T-helper 17 cell (primary cell): ENCODE measurements at regions not wholly inside any gene's neighbourhood (a gene's known extent, or its start where the extent isn't known, plus 50 kb on each side); places are given as distances from the start of the nearest gene placed in this dataset.

ENCODE experiments used
- ATAC-seq: fragments of 150-1000 bp; cut with Tn5 transposase; 2 replicates; pipeline ENCODE4 v1.10.0; 2021; ENCODE audit warnings: mild to moderate bottlenecking, moderate library complexity
- DNase-seq, 3 donors: peaks; one replicate each; pipeline versions ENCODE4 v3.0.0 to v3.0.0-alpha.2; 2020 to 2021
- H3K9me3 ChIP-seq: one replicate; pipeline ENCODE4 v1.7.0; 2013; ENCODE audit warnings: low read length, mild to moderate bottlenecking; ENCODE audit not compliant: control insufficient read depth, poor library complexity, severe bottlenecking
- H3K27ac Mint-ChIP-seq: one replicate; pipeline ENCODE4 v1.8.0; 2022; ENCODE audit warnings: mild to moderate bottlenecking, moderate library complexity, mixed read lengths
- H3K27me3 Mint-ChIP-seq: one replicate; pipeline ENCODE4 v1.8.0; 2022; ENCODE audit warnings: mixed read lengths
- H3K36me3 Mint-ChIP-seq: one replicate; pipeline ENCODE4 v1.8.0; 2022; ENCODE audit warnings: low read depth, mixed read lengths
- H3K4me1 Mint-ChIP-seq: one replicate; pipeline ENCODE4 v1.8.0; 2022; ENCODE audit warnings: mild to moderate bottlenecking, mixed read lengths
- H3K4me3 Mint-ChIP-seq: one replicate; pipeline ENCODE4 v1.8.0; 2022; ENCODE audit warnings: mild to moderate bottlenecking, moderate library complexity, mixed read lengths

DNA sequence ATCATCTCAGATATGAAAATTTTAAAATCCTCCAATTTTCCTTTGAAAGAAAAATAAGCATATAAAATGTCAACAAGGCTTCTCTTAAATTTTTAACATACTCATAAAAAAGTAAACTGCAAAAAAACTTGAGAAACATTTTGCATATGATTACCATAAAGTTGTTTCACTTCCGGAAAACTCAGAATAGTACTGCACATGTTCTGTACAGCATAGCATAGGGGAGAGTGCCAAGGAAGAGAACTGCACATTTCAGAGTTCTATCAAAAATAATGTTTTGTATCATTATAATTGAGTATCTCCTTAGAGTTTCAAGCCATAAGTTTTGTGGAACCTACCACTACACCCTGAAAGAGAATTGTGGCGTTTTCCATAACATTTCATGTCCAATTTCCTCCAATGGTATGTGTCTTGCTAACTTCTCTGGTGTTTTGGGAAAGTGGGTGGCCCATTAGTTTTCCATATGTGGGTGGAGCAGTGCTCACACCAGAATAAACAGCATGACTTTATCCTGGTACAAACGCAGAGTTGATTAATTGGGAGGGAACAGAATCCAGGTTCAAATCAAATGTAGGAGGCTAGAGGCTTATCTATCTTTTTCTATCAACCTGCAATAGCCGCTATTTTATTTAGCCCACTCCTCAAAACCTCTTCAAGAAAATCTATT, 430.9 kb downstream of the LMO4 start:
- Mint-ChIP-seq H3K27ac (no peak overlapping the region), H3K4me1 (peaks cover 6% of the 10 kb centered on the region), H3K27me3 (no peaks in the 10 kb centered on the region), H3K36me3 (peaks cover 2% of the 10 kb centered on the region), H3K4me3 (no peak overlapping the region)
- no peaks in the 10 kb centered on the region for H3K9me3 ChIP-seq
- ATAC-seq (no peak), DNase-seq (no peak)

DNA sequence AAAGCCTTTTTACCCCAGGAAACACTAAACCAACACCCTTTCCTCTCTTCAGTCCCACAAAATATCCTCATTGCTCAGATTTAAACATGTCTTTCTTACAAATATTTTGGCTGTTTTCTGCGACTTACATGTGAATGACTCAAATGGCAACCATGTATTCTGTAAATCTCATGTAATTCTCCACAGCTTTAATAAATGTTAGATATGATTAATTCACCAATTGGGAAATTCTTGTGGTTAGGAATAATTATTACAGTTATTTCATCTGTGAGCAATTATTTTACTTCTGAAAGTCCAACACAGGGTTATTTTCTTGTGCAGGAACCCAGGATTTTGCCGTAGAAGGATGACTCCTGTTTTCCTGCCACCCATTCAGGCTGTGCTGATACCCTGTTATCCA, 431.5 kb downstream of the LMO4 start:
- H3K9me3 ChIP-seq = no peaks in the 10 kb centered on the region
- Mint-ChIP-seq H3K27ac (no peak overlapping the region), H3K36me3 (peaks cover 2% of the 10 kb centered on the region), H3K4me1 (peaks cover 6% of the 10 kb centered on the region), H3K27me3 (peaks cover 4% of the 10 kb centered on the region), H3K4me3 (no peak overlapping the region)
- ATAC-seq (no peak), DNase-seq (no peak)

DNA sequence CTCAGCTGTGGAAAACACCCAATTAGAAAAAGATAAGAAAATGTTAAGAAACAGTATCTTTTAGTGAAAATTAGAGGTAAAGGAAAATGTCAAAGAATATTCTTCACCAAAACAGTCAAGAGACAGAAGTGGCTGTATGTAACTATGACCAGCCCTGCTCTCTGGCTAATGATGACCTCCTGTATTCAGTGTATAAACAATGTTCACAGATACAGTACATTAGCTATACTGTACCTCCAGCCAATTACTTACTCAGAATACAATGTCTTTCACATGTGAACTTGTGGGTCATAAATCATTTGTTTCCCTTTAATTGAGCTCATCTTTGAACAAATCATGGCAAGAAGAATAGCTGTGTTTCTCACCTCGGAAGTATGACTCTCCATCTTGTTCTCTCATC, 432.0 kb downstream of the LMO4 start:
- H3K27me3 Mint-ChIP-seq = peaks cover 7% of the 10 kb centered on the region
- no peak overlapping the region for H3K27ac Mint-ChIP-seq
- H3K4me3 Mint-ChIP-seq = no peak overlapping the region
- ATAC-seq (no peak), DNase-seq (no peak)
- peaks cover 2% of the 10 kb centered on the region for H3K36me3 Mint-ChIP-seq
- peaks cover 6% of the 10 kb centered on the region for H3K4me1 Mint-ChIP-seq
- no peaks in the 10 kb centered on the region for H3K9me3 ChIP-seq

GRCh38 chr1:87763483-87763882, 434.8 kb downstream of the LMO4 start:
- Mint-ChIP-seq H3K4me3 (no peak overlapping the region), H3K36me3 (peaks cover 2% of the 10 kb centered on the region), H3K4me1 (peaks cover 6% of the 10 kb centered on the region), H3K27ac (no peak overlapping the region), H3K27me3 (peaks cover 7% of the 10 kb centered on the region)
- ATAC-seq (no peak), DNase-seq (no peak)
- H3K9me3 ChIP-seq = no peaks in the 10 kb centered on the region

DNA sequence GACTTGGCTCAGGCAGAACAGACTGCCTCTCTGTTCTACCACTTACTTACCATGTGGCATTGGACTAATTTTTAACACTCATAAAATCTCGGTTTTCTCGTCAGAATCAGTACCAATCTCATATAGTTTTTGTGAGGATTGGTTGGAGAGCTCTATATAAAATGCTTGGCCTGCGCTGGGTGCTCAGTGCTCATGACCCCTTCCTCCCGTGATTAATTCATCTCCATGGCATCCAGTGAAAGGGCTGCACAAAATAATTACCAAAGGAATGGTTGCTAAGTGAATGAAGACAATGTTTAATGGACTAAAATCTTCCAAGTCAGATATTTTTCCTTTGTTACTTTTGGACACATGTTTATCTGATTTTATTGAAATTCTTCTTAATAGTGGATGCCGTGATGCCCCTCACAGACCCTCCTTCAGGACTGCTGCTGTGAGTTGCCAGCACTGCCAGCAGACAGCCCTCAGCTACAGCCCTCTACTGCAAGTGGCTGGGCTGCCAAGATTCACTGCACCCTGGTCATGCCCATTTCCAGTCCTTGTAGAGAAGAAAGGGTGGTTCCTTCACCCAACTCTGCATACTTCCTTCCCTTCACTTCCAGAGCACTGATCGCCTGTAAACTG, 436.5 kb downstream of the LMO4 start:
- peaks cover 6% of the 10 kb centered on the region for H3K4me1 Mint-ChIP-seq
- no peak overlapping the region for H3K27ac Mint-ChIP-seq
- H3K9me3 ChIP-seq = no peaks in the 10 kb centered on the region
- no peak for ATAC-seq
- peaks cover 2% of the 10 kb centered on the region for H3K36me3 Mint-ChIP-seq
- DNase-seq = no peak
- peaks cover 7% of the 10 kb centered on the region for H3K27me3 Mint-ChIP-seq
- no peak overlapping the region for H3K4me3 Mint-ChIP-seq

DNA sequence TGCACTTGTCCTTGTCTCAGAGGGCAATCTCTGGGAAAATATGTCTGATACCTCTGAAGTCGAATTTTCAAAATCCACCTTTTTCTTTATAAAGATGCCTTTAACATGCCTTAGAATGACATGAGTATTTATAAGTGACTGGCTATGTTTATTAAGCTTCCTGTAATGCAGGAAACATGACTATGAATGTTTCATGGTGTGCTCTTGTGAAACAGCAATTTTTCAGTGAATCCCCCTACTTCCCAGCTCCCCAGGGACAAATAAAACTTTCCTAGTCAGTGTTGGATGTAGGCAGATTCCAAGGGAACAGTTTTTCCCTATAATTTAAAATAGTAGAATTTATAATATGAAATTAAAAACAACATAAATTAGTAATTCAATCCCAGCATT, 437.0 kb downstream of the LMO4 start:
- peaks cover 7% of the 10 kb centered on the region for H3K27me3 Mint-ChIP-seq

GRCh38 chr1:87766737-87767136, 438.1 kb downstream of the LMO4 start:
- ATAC-seq (no peak), DNase-seq (no peak)
- H3K27me3 Mint-ChIP-seq = peaks cover 7% of the 10 kb centered on the region
- no peaks in the 10 kb centered on the region for H3K9me3 ChIP-seq
- H3K27ac Mint-ChIP-seq = no peak overlapping the region
- peaks cover 6% of the 10 kb centered on the region for H3K4me1 Mint-ChIP-seq
- H3K36me3 Mint-ChIP-seq = peaks cover 2% of the 10 kb centered on the region
- no peak overlapping the region for H3K4me3 Mint-ChIP-seq

More for the DNA sequence above, 437.0 kb downstream of the LMO4 start:
- H3K9me3 ChIP-seq = no peaks in the 10 kb centered on the region
- DNase-seq = no peak
- no peak overlapping the region for H3K4me3 Mint-ChIP-seq
- no peak for ATAC-seq
- H3K27ac Mint-ChIP-seq = no peak overlapping the region
- H3K36me3 Mint-ChIP-seq = peaks cover 2% of the 10 kb centered on the region
- peaks cover 6% of the 10 kb centered on the region for H3K4me1 Mint-ChIP-seq

GRCh38 chr1:87778896-87779295, 450.2 kb downstream of the LMO4 start:
- H3K36me3 Mint-ChIP-seq = peaks cover under 1% of the 10 kb centered on the region
- H3K9me3 ChIP-seq = no peaks in the 10 kb centered on the region
- H3K27me3 Mint-ChIP-seq = peaks cover 8% of the 10 kb centered on the region
- no peak for ATAC-seq
- H3K4me3 Mint-ChIP-seq = no peak overlapping the region
- no peak overlapping the region for H3K27ac Mint-ChIP-seq
- H3K4me1 Mint-ChIP-seq = no peaks in the 10 kb centered on the region
- DNase-seq = no peak

- H3K9me3 ChIP-seq = no peaks in the 10 kb centered on the region
- Mint-ChIP-seq H3K4me1 (no peaks in the 10 kb centered on the region), H3K27me3 (peaks cover 8% of the 10 kb centered on the region), H3K4me3 (no peak overlapping the region), H3K36me3 (peaks cover 2% of the 10 kb centered on the region), H3K27ac (no peak overlapping the region)
- no peak for DNase-seq
- no peak for ATAC-seq
These were observed 452.9 kb downstream of the LMO4 start for GRCh38 chr1:87781554-87781953.

DNA sequence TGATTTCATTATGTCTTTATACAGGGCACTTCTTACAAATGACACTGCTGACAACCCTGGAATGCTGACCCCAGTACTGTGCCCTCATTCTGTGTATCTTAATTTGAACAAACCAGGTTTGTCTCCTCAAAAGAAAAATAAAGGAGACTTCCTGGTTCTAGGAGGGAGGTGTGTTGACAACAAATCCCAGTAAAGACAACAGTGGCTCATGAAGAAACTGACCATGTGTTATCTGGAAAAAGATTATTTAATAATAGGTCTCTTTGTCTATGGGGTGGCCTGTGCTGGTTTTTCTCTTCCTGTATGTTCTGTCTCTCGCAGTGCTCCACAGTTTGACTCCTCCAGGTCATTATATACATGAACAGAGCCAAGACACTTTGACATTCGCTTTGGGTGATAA, 454.6 kb downstream of the LMO4 start:
- H3K36me3 Mint-ChIP-seq = peaks cover 2% of the 10 kb centered on the region
- ATAC-seq = no peak
- no peaks in the 10 kb centered on the region for H3K9me3 ChIP-seq
- no peak overlapping the region for H3K27ac Mint-ChIP-seq
- H3K4me3 Mint-ChIP-seq = no peak overlapping the region
- H3K27me3 Mint-ChIP-seq = peaks cover 10% of the 10 kb centered on the region
- DNase-seq = no peak
- H3K4me1 Mint-ChIP-seq = no peaks in the 10 kb centered on the region

DNA sequence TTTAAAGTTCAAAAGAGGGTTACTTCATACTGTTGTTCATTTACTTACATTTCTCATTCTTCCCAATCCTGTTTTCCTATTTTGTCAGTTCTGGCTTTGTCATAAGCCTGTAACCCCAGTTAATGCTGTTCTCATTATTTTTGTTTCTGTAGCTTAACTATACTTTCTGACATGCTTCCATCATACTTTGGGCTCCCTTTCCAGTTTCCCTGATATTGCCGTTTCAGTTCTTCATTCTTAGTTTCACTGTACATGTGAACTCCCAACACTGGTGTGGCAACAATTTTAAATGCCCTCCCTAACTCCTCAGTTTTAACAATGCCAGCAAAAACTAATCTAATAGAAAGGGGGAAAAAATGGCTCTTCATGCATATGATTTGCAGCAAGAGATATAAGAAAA, 456.7 kb downstream of the LMO4 start:
- no peaks in the 10 kb centered on the region for H3K4me1 Mint-ChIP-seq
- H3K36me3 Mint-ChIP-seq = peaks cover 2% of the 10 kb centered on the region
- H3K9me3 ChIP-seq = no peaks in the 10 kb centered on the region
- no peak overlapping the region for H3K4me3 Mint-ChIP-seq
- ATAC-seq = no peak
- DNase-seq = no peak
- no peak overlapping the region for H3K27ac Mint-ChIP-seq
- H3K27me3 Mint-ChIP-seq = peaks cover 11% of the 10 kb centered on the region

DNA sequence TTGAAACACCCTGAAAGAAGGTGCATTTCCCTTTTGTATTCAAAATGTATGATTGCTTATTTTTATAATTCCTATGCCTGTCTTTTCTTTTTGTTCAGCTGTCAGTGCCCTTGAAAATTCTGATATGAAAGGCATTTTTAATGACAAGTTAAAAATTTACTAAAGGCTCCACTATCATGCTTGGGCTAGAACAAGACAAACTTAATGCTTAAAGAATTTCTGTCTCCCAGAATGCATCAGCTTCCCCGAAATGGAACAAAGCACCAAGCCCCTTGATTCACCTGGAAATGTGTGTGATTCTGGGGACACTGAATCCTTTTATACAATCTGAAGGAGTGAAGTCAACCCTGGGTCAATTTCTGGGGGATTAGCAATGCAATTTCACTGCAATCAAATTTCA, 457.5 kb downstream of the LMO4 start:
- Mint-ChIP-seq H3K27ac (no peak overlapping the region), H3K27me3 (peaks cover 11% of the 10 kb centered on the region), H3K36me3 (peaks cover 2% of the 10 kb centered on the region), H3K4me1 (no peaks in the 10 kb centered on the region), H3K4me3 (no peak overlapping the region)
- no peaks in the 10 kb centered on the region for H3K9me3 ChIP-seq
- ATAC-seq (no peak), DNase-seq (no peak)

GRCh38 chr1:87786861-87787545, 458.3 kb downstream of the LMO4 start:
- no peak for DNase-seq
- Mint-ChIP-seq H3K36me3 (peaks cover 2% of the 10 kb centered on the region), H3K27ac (no peak overlapping the region), H3K4me1 (no peaks in the 10 kb centered on the region), H3K27me3 (peaks cover 11% of the 10 kb centered on the region), H3K4me3 (no peak overlapping the region)
- no peak for ATAC-seq
- H3K9me3 ChIP-seq = no peaks in the 10 kb centered on the region

- peaks cover 2% of the 10 kb centered on the region for H3K36me3 Mint-ChIP-seq
- H3K4me3 Mint-ChIP-seq = no peak overlapping the region
- H3K4me1 Mint-ChIP-seq = no peaks in the 10 kb centered on the region
- DNase-seq (no peak), ATAC-seq (no peak)
- H3K27ac Mint-ChIP-seq = no peak overlapping the region
- H3K9me3 ChIP-seq = no peaks in the 10 kb centered on the region
- H3K27me3 Mint-ChIP-seq = peaks cover 11% of the 10 kb centered on the region
These were observed 458.9 kb downstream of the LMO4 start for GRCh38 chr1:87787551-87787950.
